Renal cortical epithelial cell (primary cell): ENCODE measurements at regions not wholly inside any gene's neighbourhood (a gene's known extent, or its start where the extent isn't known, plus 50 kb on each side); places are given as distances from the start of the nearest gene placed in this dataset.
"Not testable (repeated sequence)": the region's sequence is repeated elsewhere in the genome, so short reads cannot be mapped to it uniquely, and the experiment has no call there.

Experiments
- DNase-seq: peaks from one replicate; pipeline ENCODE4 v3.0.0-alpha.2; 2011; ENCODE audit warnings: low read depth

GRCh38 chr20:18876394-18876793 is 62.8 kb downstream of the SCP2D1 start:
- DNase-seq = not testable (repeated sequence)

- peak; percentile 63 for DNase-seq
Observed at GRCh38 chr20:18879262-18879661, 65.7 kb downstream of the SCP2D1 start.

- DNase-seq = no peak
Observed at GRCh38 chr20:18886756-18887155, 73.2 kb downstream of the SCP2D1 start.

GRCh38 chr20:18901980-18902737 is 88.6 kb downstream of the SCP2D1 start:
- DNase-seq = no peak

- no peak for DNase-seq
Observed at GRCh38 chr20:18904192-18904591, 90.6 kb downstream of the SCP2D1 start.

- no peak for DNase-seq
Observed at GRCh38 chr20:18904624-18905023, 91.0 kb downstream of the SCP2D1 start.

- DNase-seq = no peak
Observed at GRCh38 chr20:18906046-18906445, 92.5 kb downstream of the SCP2D1 start.

GRCh38 chr20:18907353-18907752 is 93.8 kb downstream of the SCP2D1 start:
- DNase-seq = no peak

- DNase-seq = no peak
Observed at GRCh38 chr20:18908109-18908508, 94.5 kb downstream of the SCP2D1 start.

GRCh38 chr20:18909254-18909653 is 95.7 kb downstream of the SCP2D1 start:
- DNase-seq = no peak

- no peak for DNase-seq
Observed at GRCh38 chr20:18913701-18914100, 100.1 kb downstream of the SCP2D1 start.

- DNase-seq = no peak
Observed at GRCh38 chr20:18914796-18915195, 101.2 kb downstream of the SCP2D1 start.

- DNase-seq = no peak
Observed at GRCh38 chr20:18916886-18917750, 103.5 kb downstream of the SCP2D1 start.

GRCh38 chr20:18919996-18920395 is 106.4 kb downstream of the SCP2D1 start:
- no peak for DNase-seq

GRCh38 chr20:18921291-18921690 is 107.7 kb downstream of the SCP2D1 start:
- no peak for DNase-seq

GRCh38 chr20:18922251-18922650 is 108.7 kb downstream of the SCP2D1 start:
- no peak for DNase-seq

- DNase-seq = no peak
Observed at GRCh38 chr20:18922898-18923297, 109.3 kb downstream of the SCP2D1 start.

GRCh38 chr20:18926965-18927364 is 113.4 kb downstream of the SCP2D1 start:
- no peak for DNase-seq

GRCh38 chr20:18928626-18929025 is 115.0 kb downstream of the SCP2D1 start:
- no peak for DNase-seq

- no peak for DNase-seq
Observed at GRCh38 chr20:18929800-18930199, 116.2 kb downstream of the SCP2D1 start.

GRCh38 chr20:18943542-18943941 is 130.0 kb downstream of the SCP2D1 start:
- DNase-seq = no peak

GRCh38 chr20:18956890-18957289 is 143.3 kb downstream of the SCP2D1 start:
- no peak for DNase-seq

GRCh38 chr20:18957328-18957727 is 143.7 kb downstream of the SCP2D1 start:
- DNase-seq = no peak
